Esophagus squamous epithelium (tissue), 5 donors: ENCODE measurements at regions not wholly inside any gene's neighbourhood (a gene's known extent, or its start where the extent isn't known, plus 50 kb on each side); places are given as distances from the start of the nearest gene placed in this dataset.

ENCODE experiments used
- DNase-seq: peaks from one replicate; lab custom pipeline; 2025; lab: John Stamatoyannopoulos, UW
- H3K27ac ChIP-seq, 4 donors: fragments of 200-600 bp; sonication (generic); one replicate each; pipeline ENCODE4 v1.5.1; 2016 to 2019; ENCODE audit warnings: mild to moderate bottlenecking in 1 of 4
- H3K27me3 ChIP-seq, 4 donors: fragments of 200-600 bp; sonication (generic); 1 replicate in 3 of 4; 2 replicates in 1 of 4; pipeline versions ENCODE4 v1.5.1 to v1.6.0; 2017 to 2021; ENCODE audit warnings: antibody characterized with exemption in 1 of 4
- H3K36me3 ChIP-seq, 3 donors: fragments of 200-600 bp; sonication (generic); one replicate each; pipeline ENCODE4 v1.5.1; 2016 to 2019
- H3K4me1 ChIP-seq, 3 donors: fragments of 200-600 bp; sonication (generic); one replicate each; pipeline ENCODE4 v1.5.1; 2017 to 2019
- H3K4me3 ChIP-seq, 4 donors: fragments of 200-600 bp; sonication (generic); 1 replicate in 3 of 4; 2 replicates in 1 of 4; pipeline ENCODE4 v1.5.1; 2016 to 2019; ENCODE audit warnings: mild to moderate bottlenecking in 2 of 4, moderate library complexity in 1 of 4
- H3K9me3 ChIP-seq, 3 donors: fragments of 200-600 bp; sonication (generic); one replicate each; pipeline ENCODE4 v1.5.1; 2016 to 2019
- POLR2A ChIP-seq, 4 donors: fragments of 450-650 bp; IDR thresholded peaks; one replicate each; pipeline ENCODE4 v1.6.1; 2017; ENCODE audit warnings: antibody characterized with exemption in 4 of 4, mild to moderate bottlenecking in 4 of 4, moderate library complexity in 3 of 4
- WGBS, 2 donors: methylation state at CpG; one replicate each; pipeline ENCODE4 v1.1.5; 2018; 5-methylcytosine and 5-hydroxymethylcytosine counted together
- intact Hi-C: fragments of 100-400 bp; cut with DNase I; formaldehyde crosslinking; loops from one replicate; pipeline ENCODE4 v1.15.0; 2022
- TF ChIP-seq, protein P1 (sequence below), 6 experiments: fragments of 450-650 bp in 4 of 6; fragments of 200-600 bp in 2 of 6; sonication (generic) in 2 of 6; IDR thresholded peaks; one replicate each; pipeline ENCODE4 v1.5.1; 2016 to 2019; ENCODE audit warnings: antibody characterized with exemption in 6 of 6, mild to moderate bottlenecking in 4 of 6, moderate library complexity in 4 of 6
- donor health status: DM: yes; HTN: yes; CAD: no.

DNA sequence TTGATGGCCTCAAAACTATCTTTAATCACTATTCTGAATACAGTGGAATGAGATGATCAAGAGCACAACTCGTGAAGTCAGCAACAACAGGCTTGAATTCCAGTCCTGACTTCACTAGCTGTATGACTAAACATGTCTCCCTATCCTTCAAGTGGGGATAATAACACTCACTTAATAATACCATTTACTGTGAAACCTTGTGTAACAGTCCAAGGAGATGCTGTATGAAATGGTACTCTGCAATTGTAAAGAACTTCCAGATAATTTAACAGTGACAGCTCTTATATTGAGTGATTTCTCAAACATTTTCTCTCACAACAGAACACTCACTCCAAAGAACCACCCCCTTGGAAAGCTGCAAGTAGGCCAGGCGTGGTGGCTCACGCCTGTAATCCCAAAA, 823.1 kb downstream of the DIAPH3 start:
- 50 to 65% methylated on average over 3 of the region's 3 CpGs for WGBS, 2 donors
- DNase-seq: no peak
- intact Hi-C loops: no loop called here
- no peaks in the 10 kb centered on the region for H3K9me3 ChIP-seq
- H3K4me1 ChIP-seq: no peaks in the 10 kb centered on the region
- no peak overlapping the region for H3K27ac ChIP-seq
- no peaks in the 10 kb centered on the region for H3K27me3 ChIP-seq
- H3K4me3 ChIP-seq: no peak overlapping the region
- TF ChIP-seq, protein P1, sequence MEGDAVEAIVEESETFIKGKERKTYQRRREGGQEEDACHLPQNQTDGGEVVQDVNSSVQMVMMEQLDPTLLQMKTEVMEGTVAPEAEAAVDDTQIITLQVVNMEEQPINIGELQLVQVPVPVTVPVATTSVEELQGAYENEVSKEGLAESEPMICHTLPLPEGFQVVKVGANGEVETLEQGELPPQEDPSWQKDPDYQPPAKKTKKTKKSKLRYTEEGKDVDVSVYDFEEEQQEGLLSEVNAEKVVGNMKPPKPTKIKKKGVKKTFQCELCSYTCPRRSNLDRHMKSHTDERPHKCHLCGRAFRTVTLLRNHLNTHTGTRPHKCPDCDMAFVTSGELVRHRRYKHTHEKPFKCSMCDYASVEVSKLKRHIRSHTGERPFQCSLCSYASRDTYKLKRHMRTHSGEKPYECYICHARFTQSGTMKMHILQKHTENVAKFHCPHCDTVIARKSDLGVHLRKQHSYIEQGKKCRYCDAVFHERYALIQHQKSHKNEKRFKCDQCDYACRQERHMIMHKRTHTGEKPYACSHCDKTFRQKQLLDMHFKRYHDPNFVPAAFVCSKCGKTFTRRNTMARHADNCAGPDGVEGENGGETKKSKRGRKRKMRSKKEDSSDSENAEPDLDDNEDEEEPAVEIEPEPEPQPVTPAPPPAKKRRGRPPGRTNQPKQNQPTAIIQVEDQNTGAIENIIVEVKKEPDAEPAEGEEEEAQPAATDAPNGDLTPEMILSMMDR (IDR thresholded peaks at IDR 0.05): no peak
- TF ChIP-seq POLR2A (IDR thresholded peaks at IDR 0.05): no peak
- no peaks in the 10 kb centered on the region for H3K36me3 ChIP-seq

DNA sequence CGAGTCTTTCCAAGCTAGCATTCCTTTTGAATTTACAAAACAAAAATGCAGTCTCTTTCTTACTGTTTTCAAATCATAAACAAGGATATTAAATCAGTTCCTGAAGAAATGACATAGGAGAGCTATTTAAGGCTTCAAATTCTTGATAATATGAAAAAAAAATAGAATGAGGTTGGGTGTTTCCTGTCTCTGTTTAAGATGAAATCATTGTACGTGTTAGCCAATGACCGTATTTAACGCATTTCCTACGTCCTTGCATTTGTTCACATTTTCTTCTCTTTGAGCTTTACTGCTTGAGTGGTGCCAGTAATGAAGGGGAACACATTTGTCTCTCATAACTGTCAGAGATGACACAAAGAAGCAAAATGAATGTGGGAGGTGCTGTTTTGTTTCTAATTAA, 821.3 kb downstream of the DIAPH3 start:
- WGBS, 2 donors: 40 to 51% methylated on average over 5 of the region's 5 CpGs
- H3K4me3 ChIP-seq: no peak overlapping the region

DNA sequence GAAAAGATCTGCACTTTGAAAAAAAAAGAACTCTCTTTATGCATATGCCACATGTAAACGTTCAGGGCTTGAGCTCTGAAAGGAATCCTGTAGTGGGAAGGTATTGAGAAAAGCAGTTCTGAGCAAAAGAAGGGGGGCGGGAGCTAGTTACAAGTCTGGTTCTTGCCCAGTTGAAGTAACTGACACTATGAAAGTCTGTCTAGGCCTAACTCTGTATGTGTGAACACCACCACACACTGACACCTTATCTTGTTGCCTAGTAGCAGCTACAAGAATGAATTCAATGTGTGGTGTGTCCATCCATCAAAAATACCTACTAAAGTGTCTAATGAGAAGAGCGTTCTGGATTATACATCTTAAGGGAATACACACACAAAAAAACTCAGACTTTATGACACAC, 820.6 kb downstream of the DIAPH3 start:
- WGBS, 2 donors: 36 to 57% methylated on average over 3 of the region's 3 CpGs
- no peak for DNase-seq
- H3K36me3 ChIP-seq: no peaks in the 10 kb centered on the region
- TF ChIP-seq, protein P1 (IDR thresholded peaks at IDR 0.05): no peak
- TF ChIP-seq POLR2A (IDR thresholded peaks at IDR 0.05): no peak
- H3K27me3 ChIP-seq: no peaks in the 10 kb centered on the region
- intact Hi-C loops: no loop called here
- H3K4me1 ChIP-seq: no peaks in the 10 kb centered on the region
- no peak overlapping the region for H3K4me3 ChIP-seq
- H3K27ac ChIP-seq: no peak overlapping the region
- no peaks in the 10 kb centered on the region for H3K9me3 ChIP-seq

More for the DNA sequence above, 821.3 kb downstream of the DIAPH3 start:
- DNase-seq: no peak
- TF ChIP-seq POLR2A (IDR thresholded peaks at IDR 0.05): no peak
- TF ChIP-seq, protein P1 (IDR thresholded peaks at IDR 0.05): no peak
- no peaks in the 10 kb centered on the region for H3K27me3 ChIP-seq
- no peaks in the 10 kb centered on the region for H3K36me3 ChIP-seq
- H3K9me3 ChIP-seq: no peaks in the 10 kb centered on the region
- H3K27ac ChIP-seq: no peak overlapping the region
- intact Hi-C loops: no loop called here
- H3K4me1 ChIP-seq: no peaks in the 10 kb centered on the region

DNA sequence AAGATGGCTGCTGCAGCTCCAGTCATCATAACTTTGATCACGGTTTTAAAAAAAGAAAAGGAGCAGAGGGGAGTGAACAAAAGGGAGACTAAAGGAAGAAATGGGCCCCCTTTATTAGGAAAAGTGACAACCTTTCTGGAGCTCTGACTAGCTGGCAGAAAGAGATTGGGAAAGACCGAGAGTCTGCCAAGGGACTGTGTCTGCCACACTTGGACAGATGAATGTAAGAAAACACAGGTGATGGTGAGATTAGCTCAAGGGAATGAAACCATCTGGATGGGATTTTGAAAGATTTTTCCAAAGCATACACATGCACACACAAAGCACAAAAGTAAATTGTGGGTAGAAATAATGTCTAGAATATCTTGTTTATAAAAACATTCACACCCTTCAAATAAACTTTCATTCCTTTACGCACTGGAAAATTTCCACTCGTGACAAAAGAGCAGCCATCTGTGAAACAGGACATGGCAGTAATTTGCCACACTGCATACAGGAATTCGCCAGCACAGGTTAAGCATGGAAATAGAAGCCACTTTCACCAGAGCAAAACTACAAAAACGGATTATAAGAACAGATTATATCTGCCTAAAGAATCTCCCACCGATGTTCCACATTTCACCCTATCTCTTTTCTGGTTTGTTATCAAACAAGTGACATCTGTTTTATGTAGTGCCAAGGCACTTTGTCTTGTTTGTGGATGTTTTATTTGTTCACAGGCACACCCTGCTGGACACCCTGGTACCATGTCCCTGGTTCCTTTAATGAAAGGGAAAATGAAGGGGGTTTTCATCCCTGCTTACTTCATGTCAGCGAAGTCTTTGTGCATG, 819.5 kb downstream of the DIAPH3 start:
- Histone ChIP-seq H3K27me3 (no peaks in the 10 kb centered on the region), H3K36me3 (no peaks in the 10 kb centered on the region), H3K27ac (no peak overlapping the region), H3K4me3 (no peak overlapping the region), H3K9me3 (no peaks in the 10 kb centered on the region), H3K4me1 (no peaks in the 10 kb centered on the region)
- no peak for DNase-seq
- intact Hi-C loops: no loop called here
- WGBS, 2 donors: 69 to 71% methylated on average over 8 of the region's 8 CpGs
- TF ChIP-seq, protein P1 (IDR thresholded peaks at IDR 0.05): no peak
- TF ChIP-seq POLR2A (IDR thresholded peaks at IDR 0.05): no peak

DNA sequence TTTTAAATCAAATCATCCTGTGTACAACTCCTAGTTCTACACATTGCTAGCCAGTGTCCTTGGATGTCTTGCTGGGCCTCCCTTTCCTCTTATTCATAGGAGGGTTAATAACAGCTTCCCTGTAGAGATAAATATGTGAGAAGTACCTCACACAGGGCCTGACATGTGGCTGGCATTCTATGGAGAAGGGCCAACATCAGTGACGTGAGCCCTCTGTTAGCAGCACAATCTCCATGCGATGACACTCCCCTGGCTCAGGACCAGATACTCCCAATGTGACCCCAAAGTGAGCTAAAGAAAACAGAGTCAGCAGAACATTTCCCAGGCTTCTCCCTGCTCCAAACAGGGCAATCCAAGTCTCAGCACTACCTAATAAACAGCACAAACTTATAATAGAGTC, 818.4 kb downstream of the DIAPH3 start:
- intact Hi-C loops: no loop called here
- Histone ChIP-seq H3K27me3 (no peaks in the 10 kb centered on the region), H3K9me3 (no peaks in the 10 kb centered on the region), H3K4me3 (no peak overlapping the region), H3K27ac (no peak overlapping the region), H3K4me1 (no peaks in the 10 kb centered on the region), H3K36me3 (no peaks in the 10 kb centered on the region)
- no peak for DNase-seq
- 35 to 42% methylated on average over 2 of the region's 2 CpGs for WGBS, 2 donors
- no peak for TF ChIP-seq POLR2A (IDR thresholded peaks at IDR 0.05)
- TF ChIP-seq, protein P1 (IDR thresholded peaks at IDR 0.05): no peak
